GM18507 (cell line): ENCODE measurements at regions not wholly inside any gene's neighbourhood (a gene's known extent, or its start where the extent isn't known, plus 50 kb on each side); places are given as distances from the start of the nearest gene placed in this dataset.

Experiments used
- DNase-seq: peaks from one replicate; pipeline ENCODE4 v3.0.0; 2011; ENCODE audit warnings: low read depth; ENCODE audit not compliant: insufficient read length; ENCODE audit errors: extremely low spot score
- FAIRE-seq: peaks from 2 replicates; lab custom pipeline; 2011; peaks lifted over from hg19 to GRCh38; lab: Jason Lieb, UNC

- FAIRE-seq (no peak), DNase-seq (no peak)
Measured at GRCh38 chr4:53680598-53680997, 89.3 kb upstream of the LNX1 start.

GRCh38 chr4:53680168-53680567 is 88.9 kb upstream of the LNX1 start:
- FAIRE-seq (no peak), DNase-seq (no peak)

GRCh38 chr4:53676402-53676871 is 85.2 kb upstream of the LNX1 start:
- no peak for FAIRE-seq
- DNase-seq = no peak

- FAIRE-seq (no peak), DNase-seq (no peak)
Measured at GRCh38 chr4:53674903-53675302, 83.6 kb upstream of the LNX1 start.

- DNase-seq (no peak), FAIRE-seq (no peak)
Measured at GRCh38 chr4:53672873-53673272, 81.6 kb upstream of the LNX1 start.

- DNase-seq (no peak), FAIRE-seq (no peak)
Measured at GRCh38 chr4:53671757-53672156, 80.5 kb upstream of the LNX1 start.

- FAIRE-seq = no peak
Measured at GRCh38 chr4:53659737-53660136, 68.5 kb upstream of the LNX1 start.

GRCh38 chr4:53659112-53659511 is 67.8 kb upstream of the LNX1 start:
- DNase-seq (no peak), FAIRE-seq (no peak)

More at GRCh38 chr4:53659737-53660136, 68.5 kb upstream of the LNX1 start:
- DNase-seq = no peak

- DNase-seq (no peak), FAIRE-seq (no peak)
Measured at GRCh38 chr4:53658029-53658428, 66.7 kb upstream of the LNX1 start.

- no peak for FAIRE-seq
- no peak for DNase-seq
Measured at GRCh38 chr4:53656421-53656981, 65.2 kb upstream of the LNX1 start.

- FAIRE-seq (peak; percentile 51), DNase-seq (no peak)
Measured at GRCh38 chr4:53654300-53654758, 63.0 kb upstream of the LNX1 start.

GRCh38 chr4:53653484-53654053 is 62.3 kb upstream of the LNX1 start:
- DNase-seq = peak; percentile 14
- peak; percentile 75 for FAIRE-seq

GRCh38 chr4:53651156-53651735 is 60.0 kb upstream of the LNX1 start:
- no peak for FAIRE-seq
- no peak for DNase-seq

GRCh38 chr4:53649357-53649756 is 58.1 kb upstream of the LNX1 start:
- DNase-seq = no peak
- FAIRE-seq = no peak

GRCh38 chr4:53647547-53647946 is 56.3 kb upstream of the LNX1 start:
- FAIRE-seq (peak; percentile 35), DNase-seq (no peak)

GRCh38 chr4:53646795-53647194 is 55.5 kb upstream of the LNX1 start:
- DNase-seq = no peak
- FAIRE-seq = no peak

GRCh38 chr4:53645108-53645507 is 53.8 kb upstream of the LNX1 start:
- FAIRE-seq = no peak

GRCh38 chr4:53644607-53645006 is 53.3 kb upstream of the LNX1 start:
- no peak for FAIRE-seq
- no peak for DNase-seq

More at GRCh38 chr4:53645108-53645507, 53.8 kb upstream of the LNX1 start:
- no peak for DNase-seq
